ENCODE measurements at regions not wholly inside any gene's neighbourhood (a gene's known extent, or its start where the extent isn't known, plus 50 kb on each side); places are given as distances from the start of the nearest gene placed in this dataset.

GRCh38 chr20:50368386-50368785 lies 141.8 kb upstream of the PTPN1 start:
- no peak overlapping the region for H3K4me3 Mint-ChIP-seq
- H3K9me3 Mint-ChIP-seq = no peaks in the 10 kb centered on the region
- H3K36me3 Mint-ChIP-seq (ENCODE audit: low read depth) = peaks cover 2% of the 10 kb centered on the region
- H3K4me1 Mint-ChIP-seq (ENCODE audit: low read depth) = peaks cover 20% of the 10 kb centered on the region
- peaks cover 10% of the 10 kb centered on the region for H3K27me3 Mint-ChIP-seq (ENCODE audit: low read depth)
- H3K27ac Mint-ChIP-seq = no peak overlapping the region

GRCh38 chr20:50368813-50369224 lies 141.4 kb upstream of the PTPN1 start:
- Mint-ChIP-seq H3K36me3 (ENCODE audit: low read depth) (peaks cover 2% of the 10 kb centered on the region), H3K4me3 (no peak overlapping the region), H3K27me3 (ENCODE audit: low read depth) (peaks cover 6% of the 10 kb centered on the region), H3K27ac (no peak overlapping the region), H3K4me1 (ENCODE audit: low read depth) (peaks cover 18% of the 10 kb centered on the region), H3K9me3 (no peaks in the 10 kb centered on the region)

- no peak overlapping the region for H3K27ac Mint-ChIP-seq
- no peak overlapping the region for H3K4me3 Mint-ChIP-seq
- H3K27me3 Mint-ChIP-seq (ENCODE audit: low read depth) = no peaks in the 10 kb centered on the region
- peaks cover 18% of the 10 kb centered on the region for H3K4me1 Mint-ChIP-seq (ENCODE audit: low read depth)
- H3K9me3 Mint-ChIP-seq = no peaks in the 10 kb centered on the region
- peaks cover 2% of the 10 kb centered on the region for H3K36me3 Mint-ChIP-seq (ENCODE audit: low read depth)
Observed at GRCh38 chr20:50369225-50370035, 140.8 kb upstream of the PTPN1 start.

- Mint-ChIP-seq H3K9me3 (no peaks in the 10 kb centered on the region), H3K27me3 (ENCODE audit: low read depth) (no peaks in the 10 kb centered on the region), H3K4me1 (ENCODE audit: low read depth) (peaks cover 19% of the 10 kb centered on the region), H3K27ac (no peak overlapping the region), H3K36me3 (ENCODE audit: low read depth) (peaks cover 2% of the 10 kb centered on the region), H3K4me3 (no peak overlapping the region)
Observed at GRCh38 chr20:50370036-50370566, 140.1 kb upstream of the PTPN1 start.

- Mint-ChIP-seq H3K4me1 (ENCODE audit: low read depth) (peaks cover 11% of the 10 kb centered on the region), H3K4me3 (no peak overlapping the region), H3K36me3 (ENCODE audit: low read depth) (no peaks in the 10 kb centered on the region), H3K27me3 (ENCODE audit: low read depth) (no peaks in the 10 kb centered on the region), H3K9me3 (no peaks in the 10 kb centered on the region), H3K27ac (no peak overlapping the region)
Observed at GRCh38 chr20:50371878-50372769, 138.1 kb upstream of the PTPN1 start.

- Mint-ChIP-seq H3K4me1 (ENCODE audit: low read depth) (peaks cover 10% of the 10 kb centered on the region), H3K27ac (no peak overlapping the region), H3K36me3 (ENCODE audit: low read depth) (no peaks in the 10 kb centered on the region), H3K4me3 (no peak overlapping the region), H3K27me3 (ENCODE audit: low read depth) (no peaks in the 10 kb centered on the region), H3K9me3 (no peaks in the 10 kb centered on the region)
Observed at GRCh38 chr20:50372770-50373088, 137.5 kb upstream of the PTPN1 start.

GRCh38 chr20:50373674-50374286 lies 136.4 kb upstream of the PTPN1 start:
- no peaks in the 10 kb centered on the region for H3K27me3 Mint-ChIP-seq (ENCODE audit: low read depth)
- no peak overlapping the region for H3K4me3 Mint-ChIP-seq
- no peaks in the 10 kb centered on the region for H3K9me3 Mint-ChIP-seq
- peaks cover 6% of the 10 kb centered on the region for H3K4me1 Mint-ChIP-seq (ENCODE audit: low read depth)
- H3K27ac Mint-ChIP-seq = no peak overlapping the region
- no peaks in the 10 kb centered on the region for H3K36me3 Mint-ChIP-seq (ENCODE audit: low read depth)

- Mint-ChIP-seq H3K27ac (no peak overlapping the region), H3K27me3 (ENCODE audit: low read depth) (no peaks in the 10 kb centered on the region), H3K4me1 (ENCODE audit: low read depth) (peaks cover 6% of the 10 kb centered on the region), H3K9me3 (no peaks in the 10 kb centered on the region), H3K4me3 (no peak overlapping the region), H3K36me3 (ENCODE audit: low read depth) (no peaks in the 10 kb centered on the region)
Observed at GRCh38 chr20:50374541-50375078, 135.6 kb upstream of the PTPN1 start.

- Mint-ChIP-seq H3K9me3 (no peaks in the 10 kb centered on the region), H3K27ac (no peak overlapping the region), H3K4me1 (ENCODE audit: low read depth) (peaks cover 16% of the 10 kb centered on the region), H3K36me3 (ENCODE audit: low read depth) (no peaks in the 10 kb centered on the region), H3K4me3 (no peak overlapping the region), H3K27me3 (ENCODE audit: low read depth) (no peaks in the 10 kb centered on the region)
Observed at GRCh38 chr20:50376179-50376887, 133.8 kb upstream of the PTPN1 start.

- Mint-ChIP-seq H3K4me1 (ENCODE audit: low read depth) (peaks cover 22% of the 10 kb centered on the region), H3K4me3 (no peak overlapping the region), H3K36me3 (ENCODE audit: low read depth) (no peaks in the 10 kb centered on the region), H3K27ac (peak overlapping the region; percentile 53), H3K9me3 (no peaks in the 10 kb centered on the region), H3K27me3 (ENCODE audit: low read depth) (no peaks in the 10 kb centered on the region)
Observed at GRCh38 chr20:50376888-50377459, 133.2 kb upstream of the PTPN1 start.

GRCh38 chr20:50378170-50379000 lies 131.8 kb upstream of the PTPN1 start:
- H3K4me3 Mint-ChIP-seq = no peak overlapping the region
- no peak overlapping the region for H3K27ac Mint-ChIP-seq
- peaks cover 31% of the 10 kb centered on the region for H3K4me1 Mint-ChIP-seq (ENCODE audit: low read depth)
- no peaks in the 10 kb centered on the region for H3K9me3 Mint-ChIP-seq
- H3K36me3 Mint-ChIP-seq (ENCODE audit: low read depth) = no peaks in the 10 kb centered on the region
- no peaks in the 10 kb centered on the region for H3K27me3 Mint-ChIP-seq (ENCODE audit: low read depth)

GRCh38 chr20:50379049-50379990 lies 130.9 kb upstream of the PTPN1 start:
- H3K27ac Mint-ChIP-seq = no peak overlapping the region
- no peaks in the 10 kb centered on the region for H3K36me3 Mint-ChIP-seq (ENCODE audit: low read depth)
- H3K9me3 Mint-ChIP-seq = no peaks in the 10 kb centered on the region
- no peak overlapping the region for H3K4me3 Mint-ChIP-seq
- H3K27me3 Mint-ChIP-seq (ENCODE audit: low read depth) = no peaks in the 10 kb centered on the region
- peaks cover 40% of the 10 kb centered on the region for H3K4me1 Mint-ChIP-seq (ENCODE audit: low read depth)
